NCI-H526 treated with DMSO at 0.1 percent for 48 hours (cell line): ENCODE measurements at regions not wholly inside any gene's neighbourhood (a gene's known extent, or its start where the extent isn't known, plus 50 kb on each side); places are given as distances from the start of the nearest gene placed in this dataset.

Experiments used
- DNase-seq: peaks from one replicate; lab custom pipeline; 2025; lab: John Stamatoyannopoulos, UW

GRCh38 chr18:6609666-6610264 lies 119.8 kb upstream of the ARHGAP28 start:
- no peak for DNase-seq

- DNase-seq = no peak
These were observed 119.0 kb upstream of the ARHGAP28 start for GRCh38 chr18:6610466-6610865.

- no peak for DNase-seq
These were observed 115.9 kb upstream of the ARHGAP28 start for GRCh38 chr18:6613581-6613980.

- DNase-seq = no peak
These were observed 114.6 kb upstream of the ARHGAP28 start for GRCh38 chr18:6614952-6615351.

GRCh38 chr18:6616981-6617380 lies 112.5 kb upstream of the ARHGAP28 start:
- no peak for DNase-seq

- no peak for DNase-seq
These were observed 108.1 kb upstream of the ARHGAP28 start for GRCh38 chr18:6621437-6621836.

GRCh38 chr18:6623278-6623677 lies 106.2 kb upstream of the ARHGAP28 start:
- DNase-seq = no peak

- DNase-seq = no peak
These were observed 105.2 kb upstream of the ARHGAP28 start for GRCh38 chr18:6624271-6624660.

- DNase-seq = no peak
These were observed 104.7 kb upstream of the ARHGAP28 start for GRCh38 chr18:6624661-6625311.

- DNase-seq = no peak
These were observed 104.0 kb upstream of the ARHGAP28 start for GRCh38 chr18:6625481-6625880.

- no peak for DNase-seq
These were observed 103.1 kb upstream of the ARHGAP28 start for GRCh38 chr18:6626457-6626856.

GRCh38 chr18:6627645-6628044 lies 101.9 kb upstream of the ARHGAP28 start:
- no peak for DNase-seq

GRCh38 chr18:6628187-6628586 lies 101.3 kb upstream of the ARHGAP28 start:
- no peak for DNase-seq

GRCh38 chr18:6629635-6630140 lies 99.8 kb upstream of the ARHGAP28 start:
- DNase-seq = no peak

- no peak for DNase-seq
These were observed 96.2 kb upstream of the ARHGAP28 start for GRCh38 chr18:6633310-6633709.

GRCh38 chr18:6636091-6636490 lies 93.4 kb upstream of the ARHGAP28 start:
- DNase-seq = no peak

- DNase-seq = no peak
These were observed 91.1 kb upstream of the ARHGAP28 start for GRCh38 chr18:6638447-6638846.

- DNase-seq = no peak
These were observed 90.2 kb upstream of the ARHGAP28 start for GRCh38 chr18:6639305-6639704.

- DNase-seq = no peak
These were observed 84.5 kb upstream of the ARHGAP28 start for GRCh38 chr18:6644836-6645627.

GRCh38 chr18:6646801-6647200 lies 82.7 kb upstream of the ARHGAP28 start:
- DNase-seq = no peak

- DNase-seq = no peak
These were observed 80.9 kb upstream of the ARHGAP28 start for GRCh38 chr18:6648581-6648980.

- DNase-seq = no peak
These were observed 79.9 kb upstream of the ARHGAP28 start for GRCh38 chr18:6649421-6650126.
